ENCODE measurements at regions not wholly inside any gene's neighbourhood (a gene's known extent, or its start where the extent isn't known, plus 50 kb on each side); places are given as distances from the start of the nearest gene placed in this dataset.
A peak's percentile ranks its signal among the peaks of the same experiment; 100 is the strongest.
"Not testable (repeated sequence)": the region's sequence is repeated elsewhere in the genome, so short reads cannot be mapped to it uniquely, and the experiment has no call there.

DNA sequence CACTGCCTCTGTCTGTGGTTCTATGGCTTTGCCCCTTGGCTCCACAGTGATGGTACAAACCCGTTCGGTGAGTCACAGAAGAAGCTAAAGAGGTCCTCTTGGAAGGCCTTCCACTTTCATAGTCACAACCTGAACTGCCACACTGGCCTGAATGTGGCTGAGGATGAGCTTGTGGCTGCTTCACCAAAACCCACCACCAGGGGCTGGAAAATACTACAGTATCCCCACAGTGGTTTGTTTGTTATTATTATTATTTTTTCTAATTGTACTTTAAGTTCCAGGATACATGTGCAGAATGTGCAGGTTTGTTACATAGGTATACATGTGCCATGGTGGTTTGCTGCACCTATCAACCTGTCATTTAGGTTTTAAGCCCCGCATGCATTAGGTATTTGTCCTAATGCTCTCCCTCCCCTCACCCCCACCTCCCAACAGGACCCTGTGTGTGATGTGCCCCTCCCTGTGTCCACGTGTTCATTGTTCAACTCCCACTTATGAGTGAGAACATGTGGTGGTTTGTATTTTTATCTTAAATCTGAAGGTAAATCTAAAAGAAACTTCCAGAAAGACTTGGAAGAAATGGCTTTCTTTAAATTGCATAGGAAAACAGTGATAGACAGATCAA is 160.8 kb upstream of the NPSR1 start:
- no peak for DNase-seq

DNA sequence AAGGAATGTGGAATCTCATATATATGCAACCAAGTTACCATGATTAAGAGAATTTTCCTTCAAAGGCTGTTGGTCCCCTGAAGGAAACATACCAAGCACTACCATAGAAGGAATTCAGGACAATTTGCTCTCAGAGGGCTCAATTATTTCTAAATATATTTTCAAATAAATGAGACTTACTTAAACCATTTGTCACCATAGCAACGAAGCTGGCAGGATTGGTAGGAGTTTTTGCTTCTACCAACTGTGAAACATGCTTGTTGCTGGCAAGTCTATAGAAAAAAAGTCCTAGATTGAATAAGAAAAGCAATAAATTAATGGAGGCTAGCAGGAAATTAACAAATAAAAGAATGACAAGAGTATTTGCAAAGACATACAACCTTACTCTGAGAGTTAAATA is 156.9 kb upstream of the NPSR1 start:
- no peak for DNase-seq

DNA sequence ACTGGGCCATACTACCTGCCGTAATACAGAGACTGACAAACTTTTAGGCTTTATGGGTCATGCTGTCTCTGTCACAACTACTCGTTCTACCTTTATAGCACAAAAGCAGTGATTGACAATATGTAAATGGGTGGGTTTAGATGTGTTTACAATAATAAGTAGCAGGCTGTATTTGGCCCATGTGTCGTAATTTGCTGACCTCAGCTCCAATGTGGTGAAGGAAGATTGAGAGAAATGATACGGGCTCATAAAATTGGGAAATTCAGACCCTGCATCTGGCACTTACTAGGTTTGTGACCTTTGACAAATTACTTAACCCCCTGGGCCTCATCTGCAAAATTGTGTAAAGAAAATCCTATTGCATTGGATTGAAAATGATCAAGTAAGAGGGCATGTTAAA is 150.8 kb upstream of the NPSR1 start:
- no peak for DNase-seq

DNA sequence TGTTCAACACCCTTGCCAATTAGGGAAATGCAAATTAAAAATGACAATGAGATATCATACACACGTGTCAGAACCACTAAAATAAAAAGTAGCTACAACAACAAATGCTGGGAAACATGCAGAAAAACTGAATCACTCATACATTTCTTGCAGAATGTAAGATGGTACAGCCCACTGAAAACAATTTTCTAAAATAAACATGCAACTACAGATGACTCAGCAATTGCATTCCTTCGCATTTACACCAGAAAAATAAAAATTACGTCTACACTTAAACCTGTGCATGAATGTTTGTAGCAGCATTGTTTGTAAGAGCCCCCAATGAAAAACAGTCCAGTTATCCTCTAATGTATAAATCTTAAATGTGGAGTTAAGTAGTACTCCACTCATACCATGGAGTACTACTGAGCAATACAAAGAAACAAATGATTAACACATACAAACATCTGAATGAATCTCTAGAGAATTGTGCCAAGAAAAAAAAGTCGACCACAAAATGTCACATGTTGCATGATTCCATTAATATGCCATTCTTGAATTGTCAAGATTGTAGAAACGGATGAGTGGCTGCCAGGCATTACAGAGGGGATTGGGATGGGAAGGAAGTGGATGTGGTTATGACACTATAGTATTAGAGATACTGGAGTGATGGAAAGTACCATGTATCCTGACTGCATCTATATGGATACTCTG is 134.6 kb upstream of the NPSR1 start:
- no peak for DNase-seq

DNA sequence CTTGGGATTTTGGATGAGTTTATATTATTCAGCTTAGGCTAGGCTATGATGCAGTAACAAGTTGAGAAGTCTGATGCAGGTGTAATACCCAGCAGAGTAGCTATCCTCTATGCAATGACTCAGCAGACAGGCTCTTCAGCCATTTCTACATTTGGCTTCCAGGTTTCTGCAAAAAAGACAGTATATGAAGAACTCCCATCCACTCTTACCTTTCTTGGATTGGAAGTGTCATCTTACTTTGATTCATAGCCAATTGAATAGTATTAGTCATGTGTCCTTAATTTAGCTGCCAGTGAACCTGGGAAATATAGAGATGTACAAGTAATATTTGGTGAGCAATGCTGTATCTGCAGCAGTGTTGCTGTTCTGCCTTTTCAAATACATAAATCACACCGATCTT is 127.8 kb upstream of the NPSR1 start:
- DNase-seq: no peak

DNA sequence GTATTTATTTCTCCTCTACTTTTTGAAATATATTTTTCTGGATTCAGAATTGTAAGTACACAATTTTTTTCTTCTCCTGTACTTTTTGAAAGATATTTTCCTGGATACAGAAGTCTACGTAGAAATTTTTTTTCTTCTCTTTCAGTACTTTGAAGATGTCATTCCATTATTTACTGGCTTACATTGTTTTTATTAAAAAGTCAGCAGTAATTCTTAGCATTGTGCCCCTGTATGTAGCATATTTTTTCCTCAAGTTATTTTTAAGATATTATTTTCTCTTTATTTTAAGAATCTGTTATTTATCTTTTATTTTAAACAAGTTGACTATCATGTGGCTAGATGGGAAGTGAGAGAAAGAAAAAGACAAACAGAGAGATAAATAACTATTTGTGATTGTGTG is 119.0 kb upstream of the NPSR1 start:
- no peak for DNase-seq

DNA sequence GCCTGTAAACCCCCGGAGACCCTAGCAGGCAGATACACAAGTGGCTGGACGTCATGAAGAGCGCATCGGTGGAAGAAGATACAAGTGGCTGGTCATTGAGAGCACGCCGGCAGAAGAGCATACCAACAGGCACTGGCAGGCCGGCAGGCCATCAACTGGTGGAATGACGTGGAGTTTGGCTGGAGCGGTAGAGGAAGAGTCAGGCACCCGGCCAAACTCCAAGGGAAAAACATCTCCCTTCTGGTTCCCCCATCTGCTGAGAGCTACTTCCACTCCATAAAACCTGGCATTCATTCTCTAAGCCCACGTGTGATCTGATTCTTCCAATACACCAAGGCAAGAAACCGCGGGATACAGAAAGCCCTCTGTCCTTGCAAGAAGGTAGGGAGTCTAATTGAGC is 113.4 kb upstream of the NPSR1 start:
- DNase-seq: peak; percentile 99

DNA sequence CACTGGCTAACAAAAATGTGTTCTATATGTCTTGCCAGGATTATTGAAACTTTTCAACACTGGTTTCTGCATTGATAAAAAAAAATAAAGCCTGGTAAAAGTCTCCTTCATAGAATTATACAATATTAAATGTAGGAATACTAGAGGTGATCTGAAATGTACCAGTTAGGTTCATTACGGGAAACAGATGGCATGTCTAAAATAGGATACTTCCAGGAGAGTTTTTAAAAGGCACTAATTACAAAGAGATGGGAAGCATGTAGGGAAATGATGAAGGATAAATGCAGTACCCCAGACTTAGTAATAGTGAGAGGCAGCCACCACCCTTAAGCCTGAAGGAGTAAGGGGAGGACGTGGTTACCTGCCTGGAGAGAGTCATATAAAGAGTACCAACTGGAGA is 107.0 kb upstream of the NPSR1 start:
- DNase-seq: no peak

DNA sequence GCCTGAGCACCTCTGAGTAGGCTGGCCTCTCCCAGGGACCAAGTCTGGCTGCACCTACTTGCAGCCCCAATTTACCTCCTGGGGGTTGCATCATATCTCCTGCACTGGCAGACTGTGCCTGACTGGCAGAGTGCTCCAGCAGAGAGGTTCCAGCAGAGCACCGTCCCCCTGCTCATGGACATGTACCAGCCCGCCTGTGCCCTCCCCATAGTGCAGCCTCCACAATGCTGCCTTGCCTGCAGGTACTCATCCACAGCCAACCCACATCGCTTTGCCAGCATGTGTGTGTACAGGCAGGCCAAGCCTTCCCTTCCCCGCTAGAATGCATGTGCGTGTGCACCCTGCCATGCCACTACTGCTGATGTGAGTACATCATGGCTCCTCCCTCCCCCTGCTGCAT is 105.5 kb upstream of the NPSR1 start:
- no peak for DNase-seq

DNA sequence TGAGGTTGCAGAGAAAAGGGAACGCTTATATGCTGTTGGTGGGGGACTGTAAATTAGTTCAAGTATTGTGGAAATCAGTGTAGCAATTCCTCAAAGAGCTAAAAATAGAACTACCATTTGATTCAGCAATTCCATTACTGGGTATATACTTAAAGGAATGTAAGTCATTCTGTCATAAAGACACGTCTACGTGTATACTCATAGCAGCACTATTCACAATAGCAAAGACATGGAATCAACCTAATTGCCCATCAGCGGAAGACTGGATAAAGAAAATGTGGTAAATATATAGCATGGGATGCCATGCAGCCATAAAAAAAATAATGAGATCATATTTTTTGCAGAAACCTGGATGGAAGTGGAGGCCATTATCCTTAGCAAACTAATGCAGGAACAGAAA is 100.0 kb upstream of the NPSR1 start:
- no peak for DNase-seq

DNA sequence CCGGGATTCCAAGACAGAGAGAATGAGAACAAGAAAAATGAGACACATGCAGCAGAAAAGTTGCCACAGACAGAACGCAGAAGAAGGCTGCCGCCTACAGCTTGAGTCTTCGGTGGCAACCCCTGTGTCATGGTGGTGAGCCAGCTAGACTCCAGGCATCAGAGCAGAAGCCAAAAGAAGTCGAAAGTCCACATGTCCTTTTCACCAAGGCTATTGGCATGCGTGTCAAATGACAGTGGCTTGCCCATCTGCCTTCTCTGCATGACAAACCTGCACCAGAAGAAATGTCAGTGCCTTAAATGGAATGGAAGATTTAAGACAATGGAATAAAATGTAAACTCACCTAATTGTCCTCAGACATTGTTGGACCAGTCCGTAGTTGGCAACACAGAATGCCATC is 93.9 kb upstream of the NPSR1 start:
- DNase-seq: no peak

DNA sequence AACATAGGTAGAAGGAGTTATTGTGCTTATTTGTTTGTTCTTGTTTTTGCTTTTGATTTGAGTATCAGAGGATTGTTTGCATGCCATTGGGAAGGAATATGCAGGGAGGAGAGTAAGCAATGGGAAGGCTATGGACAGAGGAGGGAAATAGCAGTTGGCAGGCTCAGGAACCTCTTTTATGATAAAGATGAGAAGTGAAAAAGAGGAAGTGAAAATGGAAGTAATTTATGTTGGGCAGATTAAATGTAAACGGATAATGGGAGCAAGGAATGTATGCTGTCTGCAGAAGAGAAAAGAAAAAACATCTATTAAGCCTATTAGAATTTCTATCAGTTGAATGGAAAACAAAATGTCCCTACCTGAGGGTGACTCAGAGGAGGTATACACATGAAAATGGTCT is 90.1 kb upstream of the NPSR1 start:
- DNase-seq: no peak

DNA sequence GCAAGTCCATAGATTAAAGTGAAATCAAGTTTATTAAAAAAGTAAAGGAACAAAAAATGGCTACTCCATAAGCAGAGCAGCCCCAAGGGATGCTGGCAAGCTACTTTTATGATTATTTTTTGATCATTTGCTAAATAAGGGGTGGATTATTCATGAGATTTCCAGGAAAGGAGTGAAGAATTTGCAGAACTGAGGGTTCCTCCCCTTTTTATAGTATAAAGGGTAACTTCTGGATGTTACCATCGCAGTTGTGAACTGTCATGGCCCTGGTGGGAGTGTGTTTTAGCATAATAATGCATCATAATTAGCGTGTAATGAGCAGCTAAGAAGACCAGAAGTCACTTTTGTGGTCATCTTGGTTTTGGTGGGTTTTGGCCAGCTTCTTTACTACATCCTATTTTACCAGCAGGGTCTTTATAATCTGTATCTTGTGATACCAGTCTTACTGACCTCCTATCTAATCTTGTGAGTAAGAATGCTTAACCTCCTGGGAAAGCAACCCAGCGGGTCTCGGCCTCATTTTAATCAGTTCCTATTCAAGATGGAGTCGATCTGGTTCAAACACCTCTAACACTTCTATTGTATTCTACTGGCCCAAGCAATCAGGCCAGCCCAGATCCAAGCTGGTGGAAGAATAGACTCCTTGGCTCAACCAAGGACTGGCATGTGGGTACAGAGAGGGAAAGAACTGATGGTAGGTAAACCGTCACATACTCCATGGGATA is 87.9 kb upstream of the NPSR1 start:
- no peak for DNase-seq

DNA sequence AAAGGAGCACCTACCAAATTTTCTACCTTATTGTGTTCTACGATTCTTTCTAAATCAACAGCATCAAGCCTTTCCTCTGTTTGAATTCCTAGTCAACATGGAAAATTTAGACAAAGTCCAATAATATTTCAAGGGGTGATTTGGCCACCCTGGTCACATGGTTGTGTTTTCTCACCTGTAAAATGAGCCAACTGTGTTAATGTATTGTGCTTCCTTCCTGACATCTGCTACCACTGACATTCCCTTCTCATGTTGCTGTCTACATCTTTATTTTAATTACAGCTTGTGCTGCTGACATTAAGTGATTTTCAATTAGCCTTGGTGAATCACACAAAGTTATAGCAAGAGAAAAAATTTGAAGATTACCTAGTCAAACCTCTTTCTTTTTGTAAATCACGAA is 83.0 kb upstream of the NPSR1 start:
- no peak for DNase-seq

DNA sequence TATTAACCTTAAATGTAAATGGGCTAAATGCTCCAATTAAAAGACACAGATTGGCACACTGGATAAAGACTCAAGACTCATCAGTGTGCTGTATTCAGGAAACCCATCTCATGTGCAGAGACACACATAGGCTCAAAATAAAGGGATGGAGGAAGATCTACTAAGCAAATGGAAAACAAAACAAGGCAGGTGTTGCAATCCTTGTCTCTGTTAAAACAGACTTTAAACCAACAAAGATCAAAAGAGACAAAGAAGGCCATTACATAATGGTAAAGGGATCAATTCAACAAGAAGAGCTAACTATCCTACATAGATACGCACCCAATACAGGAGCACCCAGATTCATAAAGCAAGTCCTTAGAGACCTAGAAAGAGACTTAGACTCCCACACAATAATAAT is 80.1 kb upstream of the NPSR1 start:
- not testable (repeated sequence) for DNase-seq

DNA sequence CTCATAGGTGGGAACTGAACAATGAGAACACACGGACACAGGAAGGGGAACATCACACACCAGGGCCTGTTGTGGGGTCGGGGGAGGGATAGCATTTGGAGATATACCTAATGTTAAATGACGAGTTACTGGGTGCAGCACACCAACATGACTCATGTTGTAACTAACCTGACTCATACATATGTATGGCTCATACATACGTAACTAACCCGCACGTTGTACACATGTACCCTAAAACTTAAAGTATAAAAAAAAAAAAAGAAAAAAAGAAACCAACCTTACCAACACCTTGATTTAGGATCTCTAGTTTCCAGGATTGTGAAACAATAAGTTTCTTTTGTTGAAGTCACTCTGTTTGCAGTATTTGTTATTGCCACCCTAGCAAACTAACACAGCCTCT is 76.3 kb upstream of the NPSR1 start:
- not testable (repeated sequence) for DNase-seq

DNA sequence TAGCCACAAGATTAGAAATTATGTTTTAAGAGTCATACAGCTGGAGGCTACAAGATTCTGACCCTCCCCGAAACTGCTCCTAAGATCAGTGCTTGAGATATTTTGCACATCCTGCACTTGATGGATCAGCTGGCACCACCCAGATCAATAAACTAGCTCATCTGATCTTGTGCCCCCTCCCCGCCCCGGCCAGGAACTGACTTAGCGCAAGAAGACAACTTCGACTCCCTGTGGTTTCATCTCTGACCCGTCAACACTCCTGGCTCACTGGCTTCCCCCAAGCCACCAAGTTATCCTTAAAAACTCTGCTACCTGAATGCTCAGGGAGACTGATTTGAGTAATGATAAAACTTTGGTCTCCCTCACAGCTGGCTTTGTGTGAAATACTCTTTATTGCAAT is 73.5 kb upstream of the NPSR1 start:
- no peak for DNase-seq

DNA sequence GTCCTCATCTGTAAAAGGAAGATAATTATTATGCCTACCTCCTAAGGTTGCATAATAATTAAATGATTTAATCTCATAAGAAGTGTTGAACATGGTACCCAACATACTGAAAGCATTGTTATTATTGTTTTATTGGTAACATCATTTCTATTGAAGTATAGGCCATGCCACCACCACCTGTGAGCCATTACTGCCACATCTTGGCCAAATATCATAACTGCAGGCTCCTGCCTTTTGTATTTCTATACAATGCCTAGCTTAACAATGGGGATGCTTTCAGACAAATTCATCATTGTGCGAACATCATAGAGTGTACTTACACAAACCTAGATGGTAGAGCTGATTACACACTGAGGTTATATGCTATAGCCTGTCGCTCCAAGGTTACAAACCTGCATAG is 61.1 kb upstream of the NPSR1 start:
- no peak for DNase-seq

DNA sequence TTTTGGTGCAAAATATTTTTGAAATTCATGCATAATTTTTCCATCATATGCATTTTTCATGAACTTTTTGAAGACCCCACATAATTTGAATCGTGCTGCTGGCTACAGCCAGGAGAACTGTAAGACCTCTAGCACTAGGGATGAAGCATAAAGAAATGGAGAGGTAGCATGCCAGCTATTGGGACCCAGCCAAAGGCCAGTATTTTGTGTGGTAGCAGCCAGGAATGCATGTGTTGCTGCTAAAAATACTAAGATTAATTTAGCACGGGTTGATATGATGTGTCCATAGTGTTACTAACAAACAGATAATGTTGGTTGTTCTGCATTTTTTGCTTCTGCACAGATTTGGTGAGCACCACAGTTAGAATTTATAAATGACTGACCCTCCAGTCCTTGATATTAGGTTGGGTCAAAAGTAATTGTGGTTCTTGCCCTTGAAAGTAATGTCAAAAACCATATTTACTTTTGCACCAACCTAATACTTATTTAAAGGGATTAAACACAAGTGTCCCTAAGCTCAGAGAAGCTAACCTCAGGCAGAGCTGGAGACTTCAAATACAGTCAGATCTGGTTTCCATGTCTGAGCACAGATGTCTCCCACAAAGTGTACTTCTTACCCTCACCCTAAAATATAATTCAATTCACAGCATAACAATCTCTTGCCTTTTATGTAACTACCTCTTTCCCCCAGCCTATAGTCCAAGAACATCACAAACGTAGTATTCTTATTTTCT is 54.1 kb upstream of the NPSR1 start:
- no peak for DNase-seq
